ENCODE measurements at regions not wholly inside any gene's neighbourhood (a gene's known extent, or its start where the extent isn't known, plus 50 kb on each side); places are given as distances from the start of the nearest gene placed in this dataset.

- no CpG with 5 or more reads among the region's 1 CpG for WGBS (ENCODE audit: insufficient coverage)
- Histone ChIP-seq H3K27ac (ENCODE audit: low read length) (no peak overlapping the region), H3K9me3 (ENCODE audit: control insufficient read depth, insufficient read depth, low read length) (peaks cover 4% of the 10 kb centered on the region), H3K36me3 (ENCODE audit: control insufficient read depth, insufficient read depth, low read length) (no peaks in the 10 kb centered on the region), H3K27me3 (ENCODE audit: control insufficient read depth, insufficient read depth, low read length) (no peaks in the 10 kb centered on the region), H3K4me3 (ENCODE audit: low read length) (no peak overlapping the region), H3K4me1 (ENCODE audit: control insufficient read depth, insufficient read depth, low read length) (no peaks in the 10 kb centered on the region)
- Mint-ChIP-seq H3K9me3 (peaks cover 0 to 1% of the 10 kb centered on the region in 2 donors), H3K4me3 (peak overlapping the region; percentile 45), H3K36me3 (no peaks in the 10 kb centered on the region), H3K27ac (no peak overlapping the region), H3K4me1 (no peaks in the 10 kb centered on the region), H3K27me3 (ENCODE audit: low read depth in 2 of 2) (no peaks in the 10 kb centered on the region)
- no peak for TF ChIP-seq CTCF (IDR thresholded peaks at IDR 0.05)
- ATAC-seq (no peak), DNase-seq (no peak)
- intact Hi-C loops (cut with micrococcal nuclease), result no loop called here
Observed at GRCh38 chr7:136087881-136088280, 110.7 kb upstream of the MTPN start.

GRCh38 chr7:136086712-136087111 is 109.6 kb upstream of the MTPN start:
- no peak for TF ChIP-seq CTCF (IDR thresholded peaks at IDR 0.05)
- H3K27me3 ChIP-seq (ENCODE audit: control insufficient read depth, insufficient read depth, low read length), result no peaks in the 10 kb centered on the region
- peak overlapping the region; percentile 12 for H3K4me3 ChIP-seq (ENCODE audit: low read length)
- H3K27me3 Mint-ChIP-seq (ENCODE audit: low read depth in 2 of 2), result peaks cover 0 to 2% of the 10 kb centered on the region in 2 donors
- no peaks in the 10 kb centered on the region for H3K36me3 ChIP-seq (ENCODE audit: control insufficient read depth, insufficient read depth, low read length)
- ATAC-seq, result peak; percentile 96 to 100 (median 99)
- DNase-seq, result peak in 1 of 2 donors; percentile 56
- H3K27ac ChIP-seq (ENCODE audit: low read length), result no peak overlapping the region
- H3K4me1 Mint-ChIP-seq, result no peaks in the 10 kb centered on the region
- H3K9me3 Mint-ChIP-seq, result no peaks in the 10 kb centered on the region
- peak overlapping the region; percentile 5 to 52 for H3K27ac Mint-ChIP-seq
- intact Hi-C loops (cut with micrococcal nuclease), result no loop called here
- H3K4me1 ChIP-seq (ENCODE audit: control insufficient read depth, insufficient read depth, low read length), result no peaks in the 10 kb centered on the region
- 71% methylated on average over 3 of the region's 3 CpGs for WGBS (ENCODE audit: insufficient coverage)
- peak overlapping the region; percentile 78 for H3K4me3 Mint-ChIP-seq
- H3K36me3 Mint-ChIP-seq, result no peaks in the 10 kb centered on the region
- no peaks in the 10 kb centered on the region for H3K9me3 ChIP-seq (ENCODE audit: control insufficient read depth, insufficient read depth, low read length)

GRCh38 chr7:136079934-136080333 is 102.8 kb upstream of the MTPN start:
- Mint-ChIP-seq H3K9me3 (no peaks in the 10 kb centered on the region), H3K4me3 (no peak overlapping the region), H3K4me1 (no peaks in the 10 kb centered on the region), H3K27me3 (ENCODE audit: low read depth in 2 of 2) (peaks cover 0 to 2% of the 10 kb centered on the region in 2 donors), H3K27ac (no peak overlapping the region), H3K36me3 (no peaks in the 10 kb centered on the region)
- intact Hi-C loops (cut with micrococcal nuclease), result no loop called here
- Histone ChIP-seq H3K27ac (ENCODE audit: low read length) (no peak overlapping the region), H3K27me3 (ENCODE audit: control insufficient read depth, insufficient read depth, low read length) (no peaks in the 10 kb centered on the region), H3K36me3 (ENCODE audit: control insufficient read depth, insufficient read depth, low read length) (no peaks in the 10 kb centered on the region), H3K9me3 (ENCODE audit: control insufficient read depth, insufficient read depth, low read length) (no peaks in the 10 kb centered on the region), H3K4me1 (ENCODE audit: control insufficient read depth, insufficient read depth, low read length) (no peaks in the 10 kb centered on the region), H3K4me3 (ENCODE audit: low read length) (no peak overlapping the region)
- no CpG with 5 or more reads among the region's 2 CpGs for WGBS (ENCODE audit: insufficient coverage)
- no peak for ATAC-seq
- TF ChIP-seq CTCF (IDR thresholded peaks at IDR 0.05), result no peak
- no peak for DNase-seq

GRCh38 chr7:136079478-136079892 is 102.3 kb upstream of the MTPN start:
- no peak for TF ChIP-seq CTCF (IDR thresholded peaks at IDR 0.05)
- Histone ChIP-seq H3K36me3 (ENCODE audit: control insufficient read depth, insufficient read depth, low read length) (no peaks in the 10 kb centered on the region), H3K27me3 (ENCODE audit: control insufficient read depth, insufficient read depth, low read length) (no peaks in the 10 kb centered on the region), H3K4me1 (ENCODE audit: control insufficient read depth, insufficient read depth, low read length) (no peaks in the 10 kb centered on the region), H3K4me3 (ENCODE audit: low read length) (no peak overlapping the region), H3K9me3 (ENCODE audit: control insufficient read depth, insufficient read depth, low read length) (no peaks in the 10 kb centered on the region), H3K27ac (ENCODE audit: low read length) (no peak overlapping the region)
- H3K9me3 Mint-ChIP-seq, result no peaks in the 10 kb centered on the region
- no peak for ATAC-seq
- H3K4me3 Mint-ChIP-seq, result no peak overlapping the region
- DNase-seq, result no peak
- H3K27me3 Mint-ChIP-seq (ENCODE audit: low read depth in 2 of 2), result peaks cover 0 to 2% of the 10 kb centered on the region in 2 donors
- intact Hi-C loops (cut with micrococcal nuclease), result no loop called here
- H3K36me3 Mint-ChIP-seq, result no peaks in the 10 kb centered on the region
- H3K4me1 Mint-ChIP-seq, result no peaks in the 10 kb centered on the region
- WGBS (ENCODE audit: insufficient coverage), result 90% methylated on average over 4 of the region's 4 CpGs
- no peak overlapping the region for H3K27ac Mint-ChIP-seq

All from natural killer cell (primary cell).